ENCODE measurements at regions not wholly inside any gene's neighbourhood (a gene's known extent, or its start where the extent isn't known, plus 50 kb on each side); places are given as distances from the start of the nearest gene placed in this dataset.

DNA sequence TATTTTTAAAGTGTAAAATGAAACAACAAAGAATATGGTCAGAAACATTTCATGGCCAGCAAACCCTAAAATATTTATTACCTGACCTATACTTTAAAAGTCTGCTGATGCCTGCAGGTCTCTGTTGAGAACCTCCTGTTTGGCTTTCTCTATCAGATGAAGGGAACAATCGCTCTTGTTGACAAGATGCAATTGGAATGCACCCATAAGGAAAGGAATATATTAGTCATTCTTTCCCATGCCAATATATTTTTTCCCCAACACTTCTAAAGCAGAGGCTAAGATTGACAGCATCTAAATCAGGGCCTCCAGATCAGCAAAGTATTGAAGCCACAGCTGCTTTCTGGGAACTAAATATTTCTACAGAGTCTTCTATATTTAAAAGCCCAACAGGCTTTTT is 897.8 kb downstream of the EPHA7 start:
- Histone ChIP-seq H3K27me3 (ENCODE audit: control insufficient read depth, insufficient read depth, low read length) (no peaks in the 10 kb centered on the region), H3K4me3 (ENCODE audit: low read depth, low read length) (no peak overlapping the region), H3K9me3 (ENCODE audit: control insufficient read depth, insufficient read depth, low read length) (peaks cover 1% of the 10 kb centered on the region; the same call in 1 of the 2 replicates), H3K27ac (ENCODE audit: low read depth, low read length) (no peak overlapping the region)
- TF ChIP-seq, protein P1, sequence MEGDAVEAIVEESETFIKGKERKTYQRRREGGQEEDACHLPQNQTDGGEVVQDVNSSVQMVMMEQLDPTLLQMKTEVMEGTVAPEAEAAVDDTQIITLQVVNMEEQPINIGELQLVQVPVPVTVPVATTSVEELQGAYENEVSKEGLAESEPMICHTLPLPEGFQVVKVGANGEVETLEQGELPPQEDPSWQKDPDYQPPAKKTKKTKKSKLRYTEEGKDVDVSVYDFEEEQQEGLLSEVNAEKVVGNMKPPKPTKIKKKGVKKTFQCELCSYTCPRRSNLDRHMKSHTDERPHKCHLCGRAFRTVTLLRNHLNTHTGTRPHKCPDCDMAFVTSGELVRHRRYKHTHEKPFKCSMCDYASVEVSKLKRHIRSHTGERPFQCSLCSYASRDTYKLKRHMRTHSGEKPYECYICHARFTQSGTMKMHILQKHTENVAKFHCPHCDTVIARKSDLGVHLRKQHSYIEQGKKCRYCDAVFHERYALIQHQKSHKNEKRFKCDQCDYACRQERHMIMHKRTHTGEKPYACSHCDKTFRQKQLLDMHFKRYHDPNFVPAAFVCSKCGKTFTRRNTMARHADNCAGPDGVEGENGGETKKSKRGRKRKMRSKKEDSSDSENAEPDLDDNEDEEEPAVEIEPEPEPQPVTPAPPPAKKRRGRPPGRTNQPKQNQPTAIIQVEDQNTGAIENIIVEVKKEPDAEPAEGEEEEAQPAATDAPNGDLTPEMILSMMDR (IDR thresholded peaks at IDR 0.05; ENCODE audit: low read depth, low read length), result no peak
- no peak for DNase-seq (ENCODE audit: low read depth, low spot score)
- ChIA-PET CTCF (no interaction called here), POLR2A (no interaction called here)

DNA sequence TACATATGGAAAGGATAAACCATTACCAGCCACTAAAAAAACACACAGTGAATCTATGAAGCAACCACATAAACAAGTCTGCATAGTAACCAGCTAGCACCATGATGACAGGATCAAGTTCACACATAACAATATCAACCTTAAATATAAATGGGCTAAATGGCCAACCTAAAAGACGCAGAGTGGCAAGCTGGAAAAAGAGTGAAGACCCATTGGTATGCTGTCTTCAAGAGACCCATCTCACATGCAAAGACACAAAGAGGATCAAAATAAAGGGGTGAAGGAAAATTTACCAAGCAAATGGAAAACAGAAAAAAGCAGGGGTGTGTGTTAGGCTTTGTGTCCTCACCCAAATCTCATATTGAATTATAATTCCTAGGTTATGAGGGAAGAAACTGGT is 909.2 kb downstream of the EPHA7 start:
- ChIA-PET POLR2A (no interaction called here), CTCF (no interaction called here)
- H3K27ac ChIP-seq (ENCODE audit: low read depth, low read length), result no peak overlapping the region
- no peaks in the 10 kb centered on the region for H3K27me3 ChIP-seq (ENCODE audit: control insufficient read depth, insufficient read depth, low read length)
- peaks cover 8% of the 10 kb centered on the region; the same call in 1 of the 2 replicates for H3K9me3 ChIP-seq (ENCODE audit: control insufficient read depth, insufficient read depth, low read length)
- no peak overlapping the region for H3K4me3 ChIP-seq (ENCODE audit: low read depth, low read length)
- TF ChIP-seq, protein P1 (IDR thresholded peaks at IDR 0.05; ENCODE audit: low read depth, low read length), result no peak
- DNase-seq (ENCODE audit: low read depth, low spot score), result no peak

GRCh38 chr6:92507552-92507951 is 911.8 kb downstream of the EPHA7 start:
- Histone ChIP-seq H3K27ac (ENCODE audit: low read depth, low read length) (no peak overlapping the region), H3K4me3 (ENCODE audit: low read depth, low read length) (no peak overlapping the region), H3K9me3 (ENCODE audit: control insufficient read depth, insufficient read depth, low read length) (peaks cover 8% of the 10 kb centered on the region; the same call in 1 of the 2 replicates), H3K27me3 (ENCODE audit: control insufficient read depth, insufficient read depth, low read length) (no peaks in the 10 kb centered on the region)
- ChIA-PET CTCF (no interaction called here), POLR2A (no interaction called here)
- no peak for DNase-seq (ENCODE audit: low read depth, low spot score)
- TF ChIP-seq, protein P1 (IDR thresholded peaks at IDR 0.05; ENCODE audit: low read depth, low read length), result no peak

GRCh38 chr6:92504509-92504908 is 914.9 kb downstream of the EPHA7 start:
- TF ChIP-seq, protein P1 (IDR thresholded peaks at IDR 0.05; ENCODE audit: low read depth, low read length), result no peak
- Histone ChIP-seq H3K27ac (ENCODE audit: low read depth, low read length) (no peak overlapping the region), H3K27me3 (ENCODE audit: control insufficient read depth, insufficient read depth, low read length) (no peaks in the 10 kb centered on the region), H3K4me3 (ENCODE audit: low read depth, low read length) (no peak overlapping the region), H3K9me3 (ENCODE audit: control insufficient read depth, insufficient read depth, low read length) (peaks cover 8% of the 10 kb centered on the region; the same call in 1 of the 2 replicates)
- no peak for DNase-seq (ENCODE audit: low read depth, low spot score)
- ChIA-PET POLR2A (no interaction called here), CTCF (no interaction called here)

- POLR2A ChIA-PET, result no interaction called here
- no peak for DNase-seq (ENCODE audit: low read depth, low spot score)
These were observed 922.1 kb downstream of the EPHA7 start for GRCh38 chr6:92497281-92497680.

More at GRCh38 chr6:92497281-92497680, 922.1 kb downstream of the EPHA7 start:
- TF ChIP-seq, protein P1 (IDR thresholded peaks at IDR 0.05; ENCODE audit: low read depth, low read length), result no peak
- Histone ChIP-seq H3K27ac (ENCODE audit: low read depth, low read length) (no peak overlapping the region), H3K9me3 (ENCODE audit: control insufficient read depth, insufficient read depth, low read length) (no peaks in the 10 kb centered on the region), H3K27me3 (ENCODE audit: control insufficient read depth, insufficient read depth, low read length) (no peaks in the 10 kb centered on the region), H3K4me3 (ENCODE audit: low read depth, low read length) (no peak overlapping the region)
- CTCF ChIA-PET, result no interaction called here

All from AG04450 (cell line).